GM21390 (cell line): ENCODE measurements at regions not wholly inside any gene's neighbourhood (a gene's known extent, or its start where the extent isn't known, plus 50 kb on each side); places are given as distances from the start of the nearest gene placed in this dataset.
"Not testable (repeated sequence)": the region's sequence is repeated elsewhere in the genome, so short reads cannot be mapped to it uniquely, and the experiment has no call there.

Experiments used
- ATAC-seq: cut with Tn5 transposase; IDR thresholded peaks from one replicate; pipeline ENCODE4 v1.9.1; 2021; ENCODE audit not compliant: unreplicated experiment

GRCh38 chr15:89024418-89024817 lies 63.8 kb upstream of the ABHD2 start:
- no peak for ATAC-seq

GRCh38 chr15:89026167-89026566 lies 62.1 kb upstream of the ABHD2 start:
- no peak for ATAC-seq

GRCh38 chr15:89028036-89028435 lies 60.2 kb upstream of the ABHD2 start:
- no peak for ATAC-seq

GRCh38 chr15:89030311-89030710 lies 57.9 kb upstream of the ABHD2 start:
- no peak for ATAC-seq

GRCh38 chr15:89031637-89032285 lies 56.5 kb upstream of the ABHD2 start:
- not testable (repeated sequence) for ATAC-seq

- no peak for ATAC-seq
Observed at GRCh38 chr15:89034305-89034704, 54.0 kb upstream of the ABHD2 start.

- ATAC-seq, result no peak
Observed at GRCh38 chr15:89035150-89035549, 53.1 kb upstream of the ABHD2 start.

- no peak for ATAC-seq
Observed at GRCh38 chr15:89035658-89036057, 52.6 kb upstream of the ABHD2 start.

- no peak for ATAC-seq
Observed at GRCh38 chr15:89038146-89038545, 50.1 kb upstream of the ABHD2 start.
